ENCODE measurements at regions not wholly inside any gene's neighbourhood (a gene's known extent, or its start where the extent isn't known, plus 50 kb on each side); places are given as distances from the start of the nearest gene placed in this dataset.

DNA sequence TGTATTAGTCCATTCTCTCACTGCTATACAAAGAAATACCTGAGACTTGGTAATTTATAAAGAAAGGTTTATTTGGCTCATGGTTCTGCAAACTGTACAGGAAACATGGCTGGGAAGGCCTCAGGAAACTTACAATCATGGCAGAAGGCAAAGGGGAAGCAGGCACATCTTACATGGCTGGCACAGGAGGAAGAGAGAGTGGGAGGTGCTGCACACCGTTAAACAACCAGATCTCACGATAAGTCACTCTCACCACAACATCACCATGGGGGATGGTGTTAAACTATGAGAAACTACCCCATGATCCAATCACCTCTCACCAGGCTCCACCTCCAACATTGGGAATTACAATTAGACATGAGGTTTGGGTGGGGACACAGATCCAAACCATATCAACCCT lies 191.8 kb upstream of the PLXNC1 start:
- no peak for TF ChIP-seq POLR2A (IDR thresholded peaks at IDR 0.05)
- TF ChIP-seq, protein P1, sequence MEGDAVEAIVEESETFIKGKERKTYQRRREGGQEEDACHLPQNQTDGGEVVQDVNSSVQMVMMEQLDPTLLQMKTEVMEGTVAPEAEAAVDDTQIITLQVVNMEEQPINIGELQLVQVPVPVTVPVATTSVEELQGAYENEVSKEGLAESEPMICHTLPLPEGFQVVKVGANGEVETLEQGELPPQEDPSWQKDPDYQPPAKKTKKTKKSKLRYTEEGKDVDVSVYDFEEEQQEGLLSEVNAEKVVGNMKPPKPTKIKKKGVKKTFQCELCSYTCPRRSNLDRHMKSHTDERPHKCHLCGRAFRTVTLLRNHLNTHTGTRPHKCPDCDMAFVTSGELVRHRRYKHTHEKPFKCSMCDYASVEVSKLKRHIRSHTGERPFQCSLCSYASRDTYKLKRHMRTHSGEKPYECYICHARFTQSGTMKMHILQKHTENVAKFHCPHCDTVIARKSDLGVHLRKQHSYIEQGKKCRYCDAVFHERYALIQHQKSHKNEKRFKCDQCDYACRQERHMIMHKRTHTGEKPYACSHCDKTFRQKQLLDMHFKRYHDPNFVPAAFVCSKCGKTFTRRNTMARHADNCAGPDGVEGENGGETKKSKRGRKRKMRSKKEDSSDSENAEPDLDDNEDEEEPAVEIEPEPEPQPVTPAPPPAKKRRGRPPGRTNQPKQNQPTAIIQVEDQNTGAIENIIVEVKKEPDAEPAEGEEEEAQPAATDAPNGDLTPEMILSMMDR (IDR thresholded peaks at IDR 0.05): no peak
- Histone ChIP-seq H3K9me3 (no peaks in the 10 kb centered on the region), H3K4me1 (no peaks in the 10 kb centered on the region), H3K27me3 (no peaks in the 10 kb centered on the region), H3K36me3 (no peaks in the 10 kb centered on the region), H3K27ac (no peak overlapping the region), H3K4me3 (replicated peaks in 1 of 3) (no peak overlapping the region)
- intact Hi-C loops (cut with DNase I): no loop called here
- 76 to 91% methylated on average over 2 of the region's 2 CpGs for WGBS, 2 donors
- DNase-seq: no peak

DNA sequence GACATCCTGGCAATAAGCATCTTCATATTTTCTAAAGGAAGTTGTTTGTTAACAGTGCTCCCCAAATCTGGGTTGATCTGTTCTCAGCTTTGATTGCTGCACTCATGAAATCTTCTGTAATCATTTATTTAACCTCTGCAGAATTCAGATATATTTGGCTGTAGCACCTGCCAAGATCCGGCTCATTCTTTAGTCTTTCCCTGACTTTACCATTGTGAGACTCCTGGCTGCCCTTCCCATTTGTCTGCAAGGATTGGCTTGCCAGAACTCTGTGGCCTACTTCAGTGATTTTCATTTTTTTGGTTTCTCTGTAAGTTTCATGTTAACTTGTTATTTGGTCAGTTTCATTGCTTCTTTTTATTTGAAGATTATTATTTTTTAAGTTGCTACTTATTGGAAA lies 191.2 kb upstream of the PLXNC1 start:
- Histone ChIP-seq H3K9me3 (no peaks in the 10 kb centered on the region), H3K27ac (no peak overlapping the region)
- WGBS, 2 donors: 84 to 88% methylated on average over 1 of the region's 1 CpG

DNA sequence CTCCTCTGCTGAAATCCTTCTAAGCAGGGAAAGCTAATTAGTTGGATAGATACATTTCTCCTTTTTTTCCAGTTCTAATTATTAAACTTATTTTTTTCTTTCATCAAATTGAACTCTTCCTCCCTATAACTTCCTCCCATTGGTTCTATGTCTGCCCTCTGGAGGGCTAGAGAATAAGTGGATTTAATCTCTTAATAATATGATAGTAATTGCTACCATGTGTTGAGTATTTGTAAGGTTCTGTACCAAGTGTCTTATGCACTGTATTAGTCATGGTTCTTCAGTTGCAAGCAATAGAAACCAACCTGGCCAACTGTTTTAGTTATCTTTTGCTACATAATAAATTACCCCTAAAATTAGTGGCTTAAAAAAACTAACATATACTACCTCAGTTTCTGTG lies 190.5 kb upstream of the PLXNC1 start:
- no peaks in the 10 kb centered on the region for H3K36me3 ChIP-seq
- H3K4me1 ChIP-seq: no peaks in the 10 kb centered on the region
- no peak for DNase-seq
- H3K4me3 ChIP-seq (replicated peaks in 1 of 3): no peak overlapping the region
- H3K9me3 ChIP-seq: no peaks in the 10 kb centered on the region
- H3K27me3 ChIP-seq: no peaks in the 10 kb centered on the region
- H3K27ac ChIP-seq: no peak overlapping the region
- TF ChIP-seq POLR2A (IDR thresholded peaks at IDR 0.05): no peak
- TF ChIP-seq, protein P1 (IDR thresholded peaks at IDR 0.05): no peak
- intact Hi-C loops (cut with DNase I): no loop called here

More for the DNA sequence above, 191.2 kb upstream of the PLXNC1 start:
- intact Hi-C loops (cut with DNase I): no loop called here
- Histone ChIP-seq H3K27me3 (no peaks in the 10 kb centered on the region), H3K4me1 (no peaks in the 10 kb centered on the region), H3K4me3 (replicated peaks in 1 of 3) (no peak overlapping the region), H3K36me3 (no peaks in the 10 kb centered on the region)
- no peak for DNase-seq
- no peak for TF ChIP-seq POLR2A (IDR thresholded peaks at IDR 0.05)
- TF ChIP-seq, protein P1 (IDR thresholded peaks at IDR 0.05): no peak

DNA sequence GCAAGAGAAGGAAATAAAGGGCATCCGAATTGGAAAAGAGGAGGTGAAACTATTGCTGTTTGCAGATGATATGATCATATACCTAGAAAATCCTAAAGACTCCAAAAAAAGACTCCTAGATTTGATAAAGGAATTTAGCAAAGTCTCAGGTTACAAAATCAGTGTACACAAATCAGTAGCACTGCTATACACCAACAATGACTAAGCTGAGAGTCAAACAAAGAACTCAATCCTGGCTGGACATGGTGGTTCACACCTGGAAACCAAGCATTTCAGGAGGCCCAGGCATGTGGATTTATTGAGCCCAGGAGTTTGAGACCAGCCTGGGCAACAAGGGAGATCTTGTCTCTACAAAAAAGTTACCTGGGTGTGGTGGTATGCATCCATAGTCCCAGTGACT lies 188.7 kb upstream of the PLXNC1 start:
- Histone ChIP-seq H3K36me3 (no peaks in the 10 kb centered on the region), H3K4me3 (replicated peaks in 1 of 3) (no peak overlapping the region), H3K27me3 (no peaks in the 10 kb centered on the region), H3K9me3 (no peaks in the 10 kb centered on the region), H3K4me1 (no peaks in the 10 kb centered on the region), H3K27ac (no peak overlapping the region)
- 76 to 88% methylated on average over 1 of the region's 1 CpG for WGBS, 2 donors
- intact Hi-C loops (cut with DNase I): no loop called here
- DNase-seq: no peak
- TF ChIP-seq, protein P1 (IDR thresholded peaks at IDR 0.05): no peak
- no peak for TF ChIP-seq POLR2A (IDR thresholded peaks at IDR 0.05)

DNA sequence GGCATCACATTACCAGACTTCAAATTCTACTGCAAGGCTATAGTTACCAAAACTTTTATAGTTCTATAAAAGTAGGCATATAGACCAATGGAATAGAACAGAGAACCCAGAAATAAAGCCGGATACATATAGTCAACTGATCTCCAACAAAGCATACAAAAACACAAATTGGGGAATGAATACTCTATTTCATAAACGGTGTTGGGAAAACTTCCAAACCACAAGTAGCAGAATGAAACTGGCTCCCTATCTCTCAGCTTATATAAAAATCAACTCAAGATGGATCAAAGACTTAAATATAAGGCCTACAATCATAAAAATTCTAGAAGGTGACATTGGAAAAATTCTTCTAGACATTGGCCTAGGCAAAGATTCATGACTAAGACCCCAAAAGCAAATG lies 187.9 kb upstream of the PLXNC1 start:
- WGBS, 2 donors: 40 to 82% methylated on average over 2 of the region's 2 CpGs
- H3K27ac ChIP-seq: no peak overlapping the region

More for the DNA sequence above, 187.9 kb upstream of the PLXNC1 start:
- no peak overlapping the region for H3K4me3 ChIP-seq (replicated peaks in 1 of 3)
- H3K4me1 ChIP-seq: no peaks in the 10 kb centered on the region
- H3K27me3 ChIP-seq: no peaks in the 10 kb centered on the region
- no peaks in the 10 kb centered on the region for H3K36me3 ChIP-seq
- intact Hi-C loops (cut with DNase I): no loop called here
- no peak for DNase-seq
- TF ChIP-seq, protein P1 (IDR thresholded peaks at IDR 0.05): no peak
- TF ChIP-seq POLR2A (IDR thresholded peaks at IDR 0.05): no peak
- no peaks in the 10 kb centered on the region for H3K9me3 ChIP-seq

All from thyroid gland (tissue), 4 donors.